HG03175 (cell line): ENCODE measurements at regions not wholly inside any gene's neighbourhood (a gene's known extent, or its start where the extent isn't known, plus 50 kb on each side); places are given as distances from the start of the nearest gene placed in this dataset.

Experiments used
- ATAC-seq: cut with Tn5 transposase; IDR thresholded peaks from one replicate; pipeline ENCODE4 v1.9.1; 2021; ENCODE audit warnings: mild to moderate bottlenecking, moderate library complexity; ENCODE audit not compliant: unreplicated experiment

- no peak for ATAC-seq
Observed at GRCh38 chr10:121096617-121097431, 245.7 kb downstream of the WDR11 start.

GRCh38 chr10:121098211-121098610 lies 247.0 kb downstream of the WDR11 start:
- no peak for ATAC-seq

- no peak for ATAC-seq
Observed at GRCh38 chr10:121098751-121099150, 247.6 kb downstream of the WDR11 start.

GRCh38 chr10:121099181-121099580 lies 248.0 kb downstream of the WDR11 start:
- ATAC-seq, result no peak

- no peak for ATAC-seq
Observed at GRCh38 chr10:121099592-121099991, 248.4 kb downstream of the WDR11 start.

- no peak for ATAC-seq
Observed at GRCh38 chr10:121101561-121101960, 250.4 kb downstream of the WDR11 start.

GRCh38 chr10:121102706-121103105 lies 251.5 kb downstream of the WDR11 start:
- ATAC-seq, result no peak

- ATAC-seq, result no peak
Observed at GRCh38 chr10:121104476-121105111, 253.4 kb downstream of the WDR11 start.

GRCh38 chr10:121106611-121107010 lies 255.4 kb downstream of the WDR11 start:
- no peak for ATAC-seq

- no peak for ATAC-seq
Observed at GRCh38 chr10:121108051-121108450, 256.9 kb downstream of the WDR11 start.

GRCh38 chr10:121110369-121110768 lies 259.2 kb downstream of the WDR11 start:
- ATAC-seq, result no peak

GRCh38 chr10:121112136-121112535 lies 261.0 kb downstream of the WDR11 start:
- ATAC-seq, result no peak

- no peak for ATAC-seq
Observed at GRCh38 chr10:121112579-121113384, 261.6 kb downstream of the WDR11 start.

GRCh38 chr10:121113385-121113696 lies 262.2 kb downstream of the WDR11 start:
- ATAC-seq, result no peak

GRCh38 chr10:121113911-121114310 lies 262.7 kb downstream of the WDR11 start:
- no peak for ATAC-seq

- ATAC-seq, result no peak
Observed at GRCh38 chr10:121115154-121115553, 264.0 kb downstream of the WDR11 start.

GRCh38 chr10:121121462-121121861 lies 270.3 kb downstream of the WDR11 start:
- no peak for ATAC-seq

GRCh38 chr10:121127151-121127906 lies 276.2 kb downstream of the WDR11 start:
- ATAC-seq, result no peak

GRCh38 chr10:121128164-121128563 lies 277.0 kb downstream of the WDR11 start:
- no peak for ATAC-seq

- ATAC-seq, result no peak
Observed at GRCh38 chr10:121129266-121129665, 278.1 kb downstream of the WDR11 start.

- ATAC-seq, result no peak
Observed at GRCh38 chr10:121130382-121130781, 279.2 kb downstream of the WDR11 start.
